Uterus (tissue), 3 donors: ENCODE measurements at regions not wholly inside any gene's neighbourhood (a gene's known extent, or its start where the extent isn't known, plus 50 kb on each side); places are given as distances from the start of the nearest gene placed in this dataset.

Experiments used
- DNase-seq, 2 donors: peaks; one replicate each; pipeline ENCODE4 v3.0.0-alpha.2; 2019 to 2020
- H3K27ac ChIP-seq, 2 donors: fragments of 200-600 bp; sonication (generic); 1 replicate in 1 of 2; 2 replicates in 1 of 2; pipeline ENCODE4 v1.5.1; 2016 to 2018
- H3K27me3 ChIP-seq, 2 donors: fragments of 200-600 bp; sonication (generic); one replicate each; pipeline ENCODE4 v1.5.1; 2018 to 2019; ENCODE audit warnings: control low read depth in 1 of 2
- H3K36me3 ChIP-seq, 2 donors: fragments of 200-600 bp; sonication (generic); one replicate each; pipeline ENCODE4 v1.5.1; 2019; ENCODE audit warnings: control low read depth in 1 of 2
- H3K4me1 ChIP-seq, 2 donors: fragments of 200-600 bp; sonication (generic); one replicate each; pipeline ENCODE4 v1.5.1; 2018 to 2019; ENCODE audit warnings: control low read depth in 1 of 2
- H3K4me3 ChIP-seq, 2 donors: fragments of 200-600 bp; sonication (generic); 1 replicate in 1 of 2; 2 replicates in 1 of 2; pipeline ENCODE4 v1.5.1; 2018 to 2019; ENCODE audit warnings: mild to moderate bottlenecking in 1 of 2
- H3K9me3 ChIP-seq, 2 donors: fragments of 200-600 bp; sonication (generic); one replicate each; pipeline ENCODE4 v1.5.1; 2019; ENCODE audit warnings: control low read depth in 1 of 2
- CTCF ChIP-seq, 4 experiments: fragments of 200-600 bp in 2 of 4; fragments of 450-650 bp in 2 of 4; sonication (generic) in 2 of 4; IDR thresholded peaks; one replicate each; pipeline ENCODE4 v1.5.1; 2016 to 2019; ENCODE audit warnings: antibody characterized with exemption in 4 of 4, mild to moderate bottlenecking in 2 of 4, moderate library complexity in 1 of 4
- POLR2A ChIP-seq, 2 donors: fragments of 450-650 bp; IDR thresholded peaks; one replicate each; pipeline ENCODE4 v1.6.1; 2016; ENCODE audit warnings: antibody characterized with exemption in 2 of 2, mild to moderate bottlenecking in 1 of 2, moderate library complexity in 1 of 2
- intact Hi-C: fragments of 100-400 bp; cut with DNase I; formaldehyde crosslinking; loops from one replicate; pipeline ENCODE4 v1.15.1; 2023; ENCODE audit warnings: low total_unique reads
- donor health status: DM: yes; HTN: yes; CAD: no.

GRCh38 chr2:125455110-125455509 lies 1200.8 kb upstream of the GYPC start:
- H3K9me3 ChIP-seq: no peaks in the 10 kb centered on the region
- no peak for DNase-seq
- H3K27me3 ChIP-seq: no peaks in the 10 kb centered on the region
- H3K27ac ChIP-seq: no peak overlapping the region
- no peaks in the 10 kb centered on the region for H3K36me3 ChIP-seq
- H3K4me1 ChIP-seq: no peaks in the 10 kb centered on the region
- intact Hi-C loops: no loop called here
- no peak overlapping the region for H3K4me3 ChIP-seq
- no peak for TF ChIP-seq POLR2A (IDR thresholded peaks at IDR 0.05)
- no peak for TF ChIP-seq CTCF (IDR thresholded peaks at IDR 0.05)

GRCh38 chr2:125456693-125457363 lies 1199.1 kb upstream of the GYPC start:
- TF ChIP-seq POLR2A (IDR thresholded peaks at IDR 0.05) (no peak), CTCF (IDR thresholded peaks at IDR 0.05) (no peak)
- Histone ChIP-seq H3K27me3 (no peaks in the 10 kb centered on the region), H3K4me1 (no peaks in the 10 kb centered on the region), H3K4me3 (no peak overlapping the region), H3K27ac (no peak overlapping the region), H3K36me3 (no peaks in the 10 kb centered on the region), H3K9me3 (no peaks in the 10 kb centered on the region)
- DNase-seq: no peak
- intact Hi-C loops: no loop called here

- H3K27me3 ChIP-seq: no peaks in the 10 kb centered on the region
- no peaks in the 10 kb centered on the region for H3K36me3 ChIP-seq
- intact Hi-C loops: no loop called here
- TF ChIP-seq POLR2A (IDR thresholded peaks at IDR 0.05): no peak
- TF ChIP-seq CTCF (IDR thresholded peaks at IDR 0.05): no peak
- no peak overlapping the region for H3K27ac ChIP-seq
- no peaks in the 10 kb centered on the region for H3K4me1 ChIP-seq
- H3K9me3 ChIP-seq: no peaks in the 10 kb centered on the region
- no peak overlapping the region for H3K4me3 ChIP-seq
- no peak for DNase-seq
These were observed 1184.0 kb upstream of the GYPC start for GRCh38 chr2:125471963-125472362.

- TF ChIP-seq POLR2A (IDR thresholded peaks at IDR 0.05): no peak
- TF ChIP-seq CTCF (IDR thresholded peaks at IDR 0.05): no peak
- H3K4me1 ChIP-seq: no peaks in the 10 kb centered on the region
- no peaks in the 10 kb centered on the region for H3K9me3 ChIP-seq
- H3K27ac ChIP-seq: no peak overlapping the region
- intact Hi-C loops: no loop called here
- no peak for DNase-seq
- no peaks in the 10 kb centered on the region for H3K27me3 ChIP-seq
- H3K36me3 ChIP-seq: no peaks in the 10 kb centered on the region
- no peak overlapping the region for H3K4me3 ChIP-seq
These were observed 1176.8 kb upstream of the GYPC start for GRCh38 chr2:125479143-125479636.

GRCh38 chr2:125490308-125490707 lies 1165.7 kb upstream of the GYPC start:
- H3K4me3 ChIP-seq: no peak overlapping the region
- TF ChIP-seq POLR2A (IDR thresholded peaks at IDR 0.05) (no peak), CTCF (IDR thresholded peaks at IDR 0.05) (no peak)
- H3K27ac ChIP-seq: no peak overlapping the region
- DNase-seq: no peak
- intact Hi-C loops: no loop called here
- no peaks in the 10 kb centered on the region for H3K36me3 ChIP-seq
- H3K27me3 ChIP-seq: no peaks in the 10 kb centered on the region
- H3K4me1 ChIP-seq: no peaks in the 10 kb centered on the region
- H3K9me3 ChIP-seq: no peaks in the 10 kb centered on the region
